HG03103 (cell line): ENCODE measurements at regions not wholly inside any gene's neighbourhood (a gene's known extent, or its start where the extent isn't known, plus 50 kb on each side); places are given as distances from the start of the nearest gene placed in this dataset.

ENCODE experiments used
- ATAC-seq: cut with Tn5 transposase; IDR thresholded peaks from one replicate; pipeline ENCODE4 v1.9.1; 2021; ENCODE audit warnings: low read depth; ENCODE audit not compliant: unreplicated experiment

- ATAC-seq: no peak
Measured at GRCh38 chr3:154507727-154508126, 77.7 kb upstream of the GPR149 start.

GRCh38 chr3:154496978-154497377, 67.0 kb upstream of the GPR149 start:
- ATAC-seq: no peak

- no peak for ATAC-seq
Measured at GRCh38 chr3:154496540-154496939, 66.5 kb upstream of the GPR149 start.

- no peak for ATAC-seq
Measured at GRCh38 chr3:154486949-154487348, 57.0 kb upstream of the GPR149 start.

GRCh38 chr3:154482507-154482906, 52.5 kb upstream of the GPR149 start:
- ATAC-seq: no peak

GRCh38 chr3:154480033-154480432, 50.0 kb upstream of the GPR149 start:
- no peak for ATAC-seq
